Daoy (cell line): ENCODE measurements at regions not wholly inside any gene's neighbourhood (a gene's known extent, or its start where the extent isn't known, plus 50 kb on each side); places are given as distances from the start of the nearest gene placed in this dataset.

ENCODE experiments used
- DNase-seq: peaks from one replicate; pipeline ENCODE4 v3.0.0-alpha.2; 2015; ENCODE audit warnings: low read depth

- DNase-seq, result no peak
These were observed 92.3 kb downstream of the GYPC start for GRCh38 chr2:126748188-126748760.

DNA sequence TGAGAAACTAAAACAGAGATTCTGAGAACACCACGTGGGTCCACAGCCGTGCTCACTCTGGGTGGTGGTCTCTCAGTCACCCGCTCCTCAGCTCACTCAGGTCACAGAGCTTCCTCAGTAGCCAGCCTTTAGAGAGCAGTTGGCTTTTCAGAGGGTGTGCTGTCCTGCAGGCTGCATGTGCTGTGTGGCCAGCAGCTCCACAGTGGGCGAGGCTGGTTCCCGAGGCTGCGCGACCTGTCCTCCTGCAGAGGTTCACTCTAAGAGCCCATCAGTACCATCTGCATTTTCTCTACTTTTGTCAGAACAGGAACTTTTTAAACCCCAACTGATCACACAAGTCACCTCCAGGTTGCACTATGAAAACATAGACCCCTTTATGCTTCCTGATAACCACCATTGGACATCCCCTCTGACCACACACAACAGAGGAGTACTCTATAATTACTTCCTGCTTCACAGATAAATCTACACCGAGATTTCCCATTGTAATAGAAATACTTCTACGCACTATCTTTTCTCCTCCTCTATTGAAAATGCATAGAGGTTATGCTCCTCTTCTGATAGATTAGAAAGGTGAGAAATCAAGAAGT, 93.1 kb downstream of the GYPC start:
- no peak for DNase-seq

DNA sequence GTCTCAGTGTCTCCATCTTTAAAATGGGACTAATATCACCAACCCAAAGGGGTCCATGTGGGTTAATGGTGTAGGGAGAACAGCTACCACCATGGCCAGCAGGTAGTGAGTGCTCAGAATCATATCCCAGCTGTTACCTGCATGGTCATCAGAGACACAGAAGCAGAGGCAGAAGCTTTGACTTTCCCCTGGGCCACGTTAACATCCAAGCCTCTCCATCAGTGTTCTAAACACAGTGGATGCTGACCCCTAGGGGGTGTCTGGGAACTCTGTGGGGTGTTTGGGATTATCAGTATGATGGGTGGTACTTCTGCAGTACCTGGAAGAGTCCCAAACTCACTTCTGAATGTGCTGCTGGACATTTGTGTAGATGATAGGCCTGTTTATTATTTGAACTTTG, 93.6 kb downstream of the GYPC start:
- no peak for DNase-seq

DNA sequence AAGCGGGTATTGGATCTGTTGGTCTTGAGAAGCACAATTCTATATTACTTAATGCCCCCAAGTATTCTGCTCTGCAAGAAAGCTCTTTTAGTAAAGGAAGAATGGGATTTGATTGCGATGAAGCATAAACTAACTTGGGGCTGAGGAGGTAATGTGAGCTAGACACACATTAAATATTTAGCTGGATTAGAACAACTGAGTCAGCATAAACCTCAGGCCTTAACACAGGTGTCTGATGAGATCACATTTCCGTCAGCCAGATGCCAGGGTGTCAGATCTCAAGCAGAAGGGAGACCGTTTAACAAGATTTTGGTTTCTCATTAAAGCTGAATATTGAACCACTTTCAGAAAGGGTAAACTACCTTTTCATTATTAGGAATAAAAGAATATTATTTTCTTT, 94.5 kb downstream of the GYPC start:
- no peak for DNase-seq

GRCh38 chr2:126751477-126751876, 95.5 kb downstream of the GYPC start:
- no peak for DNase-seq

DNA sequence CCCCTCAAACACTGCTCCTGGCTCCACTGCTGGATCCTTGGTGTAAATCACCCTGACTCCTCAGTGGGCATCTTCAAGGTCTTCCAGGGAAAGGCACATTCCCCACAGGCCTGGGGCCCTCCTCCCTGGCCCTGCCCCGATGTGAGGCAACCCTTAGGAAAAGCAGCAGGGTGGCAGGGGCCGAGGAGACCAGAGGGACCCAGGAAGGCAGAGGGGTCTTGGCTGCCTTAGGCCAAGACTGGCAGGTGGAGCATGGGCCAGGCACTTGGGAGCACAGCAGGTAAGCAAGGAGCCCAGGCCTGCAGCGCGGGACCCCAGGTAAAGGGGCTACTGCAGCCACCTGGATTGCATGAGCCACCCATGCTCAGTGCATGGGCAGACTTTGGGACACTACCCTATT, 96.9 kb downstream of the GYPC start:
- DNase-seq, result no peak

GRCh38 chr2:126753501-126754212, 97.7 kb downstream of the GYPC start:
- DNase-seq, result no peak

DNA sequence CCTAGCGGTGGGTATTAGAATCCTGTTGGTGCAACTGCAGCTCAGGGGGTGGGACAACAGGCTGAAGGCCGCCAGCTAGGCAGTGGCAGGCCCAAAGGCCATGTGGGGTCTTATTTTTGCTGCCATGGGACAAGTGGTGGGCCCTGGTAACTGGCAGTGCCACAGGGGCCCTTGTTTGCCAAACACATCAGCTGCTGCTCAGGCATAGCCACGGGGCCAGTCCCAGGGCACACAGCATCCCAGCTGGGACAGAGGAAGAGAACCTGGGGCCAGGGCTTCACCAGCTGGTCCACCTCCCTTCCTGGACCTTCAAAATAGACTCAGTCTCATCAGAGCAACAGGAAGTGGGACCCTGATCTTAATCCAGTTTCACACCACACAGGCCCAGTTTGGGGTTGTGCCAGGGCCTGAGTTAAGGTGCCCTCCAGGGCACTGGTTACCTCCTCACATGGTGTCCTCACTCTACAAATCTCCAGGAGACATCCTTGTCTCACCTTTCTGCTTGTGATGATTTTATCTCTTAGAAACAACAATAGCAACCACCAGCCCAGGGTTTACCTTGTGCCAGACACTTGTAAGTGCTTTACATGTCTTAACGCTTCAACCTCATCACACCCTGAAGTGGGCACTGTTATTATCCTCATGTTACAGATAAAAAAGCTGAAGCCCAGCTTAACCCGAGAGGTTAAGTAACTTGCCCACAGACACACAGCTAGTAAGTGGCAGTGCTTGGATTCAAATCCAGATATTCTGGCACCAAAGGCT, 98.5 kb downstream of the GYPC start:
- DNase-seq, result no peak

DNA sequence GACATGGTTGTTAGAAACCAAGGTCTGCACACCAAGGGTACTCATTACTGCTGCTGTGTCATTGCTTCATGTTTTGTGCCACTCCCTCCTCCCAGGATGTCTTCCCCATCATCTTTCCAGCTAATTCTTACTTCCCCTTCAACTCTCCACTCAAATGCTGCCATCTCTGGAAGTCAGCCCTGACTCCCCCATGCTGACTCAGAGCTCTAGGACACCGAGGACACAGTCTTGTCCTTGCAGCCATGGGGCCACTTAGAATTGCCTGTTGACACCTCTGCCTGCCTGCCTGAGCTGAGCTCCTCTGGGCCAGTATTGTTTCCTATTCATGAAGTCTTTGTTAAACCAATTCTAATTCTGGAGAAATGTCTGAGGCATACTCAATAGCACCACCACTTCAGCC, 100.2 kb downstream of the GYPC start:
- DNase-seq, result no peak

DNA sequence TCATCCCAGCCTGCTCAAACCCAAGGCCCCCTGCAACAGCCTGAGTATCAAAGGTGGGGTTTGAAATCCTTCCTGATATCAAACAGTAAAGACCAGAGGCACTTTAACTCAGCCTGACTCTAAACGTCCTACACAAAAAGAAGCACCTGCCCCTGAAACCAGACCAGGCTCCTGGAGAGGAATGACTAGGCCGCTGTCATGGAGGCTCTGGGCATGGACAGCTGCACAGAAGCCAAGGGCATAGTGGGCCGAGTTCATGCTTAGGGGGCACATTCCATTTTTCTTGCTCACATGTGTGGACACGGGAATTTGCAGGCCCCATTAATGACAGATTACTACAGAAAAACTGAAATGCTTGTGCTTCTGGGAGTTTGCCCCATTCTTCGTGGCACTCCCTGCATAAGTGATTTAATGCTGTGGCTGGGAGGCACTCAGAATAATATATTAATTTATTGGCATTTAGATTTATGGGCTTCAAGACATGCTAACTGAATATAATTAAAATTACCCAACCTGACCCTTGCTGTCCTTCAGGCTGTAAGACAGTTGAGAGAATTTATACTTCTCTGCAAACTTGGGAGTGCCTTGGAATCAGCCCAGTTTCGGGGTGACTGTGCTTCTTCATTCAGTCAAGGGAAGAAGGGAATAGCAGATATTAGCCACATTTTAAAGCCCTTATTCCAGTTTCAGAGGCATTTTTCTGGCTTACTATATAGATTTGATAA, 105.5 kb downstream of the GYPC start:
- no peak for DNase-seq

- DNase-seq, result no peak
These were observed 106.3 kb downstream of the GYPC start for GRCh38 chr2:126761981-126762878.

- DNase-seq, result no peak
These were observed 108.8 kb downstream of the GYPC start for GRCh38 chr2:126764686-126765265.

GRCh38 chr2:126765395-126765794, 109.4 kb downstream of the GYPC start:
- DNase-seq, result no peak

GRCh38 chr2:126766295-126766968, 110.5 kb downstream of the GYPC start:
- DNase-seq, result no peak

DNA sequence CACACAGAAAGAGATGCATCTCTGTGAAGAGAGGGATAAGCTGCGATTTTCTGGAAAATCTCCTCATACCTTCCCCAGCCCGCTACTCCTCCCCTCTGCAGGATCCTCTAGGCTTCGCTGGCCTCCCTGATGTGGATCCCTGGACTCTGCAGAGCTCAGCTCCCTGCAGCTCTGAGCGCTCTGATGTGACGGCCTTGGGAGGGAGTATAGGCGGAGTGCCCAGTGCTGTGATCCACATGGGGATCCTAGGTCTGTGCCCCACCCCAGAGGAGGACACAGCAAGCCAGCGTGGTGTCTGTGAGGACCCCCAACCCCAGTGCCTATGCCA, 111.0 kb downstream of the GYPC start:
- no peak for DNase-seq

DNA sequence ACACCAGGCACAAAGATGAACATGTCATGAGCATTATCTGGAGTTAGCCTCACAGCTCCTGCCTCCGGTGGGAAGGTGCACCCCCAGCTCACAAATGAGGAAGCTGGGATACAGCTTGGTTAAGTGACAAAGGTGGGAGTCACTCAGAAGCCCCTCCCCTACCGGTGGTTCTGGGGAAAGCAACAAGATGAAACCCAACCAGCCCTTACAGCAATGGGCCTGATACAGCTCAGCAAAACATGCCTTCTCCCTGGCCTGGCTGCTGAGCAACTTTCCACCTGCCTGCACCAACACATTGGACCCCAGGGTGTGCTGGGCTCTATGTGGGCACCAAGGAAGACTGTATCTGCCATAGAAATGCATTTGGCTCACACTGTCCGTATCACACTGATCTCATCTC, 113.2 kb downstream of the GYPC start:
- DNase-seq, result no peak

GRCh38 chr2:126770466-126770865, 114.5 kb downstream of the GYPC start:
- no peak for DNase-seq

DNA sequence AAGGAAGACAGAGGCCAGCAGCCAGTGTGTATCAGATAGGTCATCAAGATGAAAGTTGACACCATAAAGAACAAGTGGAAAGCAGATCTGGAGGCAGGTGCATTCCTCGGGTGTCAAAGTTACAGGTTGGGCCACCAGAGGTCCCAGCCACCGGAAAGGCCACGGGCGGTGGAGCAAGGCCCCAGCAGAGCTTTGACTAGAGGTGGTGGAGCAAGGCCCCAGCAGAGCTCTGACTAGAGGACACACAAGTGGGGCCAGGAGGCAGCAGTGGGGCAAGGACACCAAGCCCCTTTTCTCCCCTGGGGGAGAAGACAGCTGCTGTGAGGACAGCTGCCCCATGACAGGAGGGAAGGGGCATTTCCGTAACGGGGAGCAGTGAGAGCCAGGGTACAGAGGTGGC, 115.1 kb downstream of the GYPC start:
- DNase-seq, result no peak

- no peak for DNase-seq
These were observed 115.7 kb downstream of the GYPC start for GRCh38 chr2:126771501-126772195.

DNA sequence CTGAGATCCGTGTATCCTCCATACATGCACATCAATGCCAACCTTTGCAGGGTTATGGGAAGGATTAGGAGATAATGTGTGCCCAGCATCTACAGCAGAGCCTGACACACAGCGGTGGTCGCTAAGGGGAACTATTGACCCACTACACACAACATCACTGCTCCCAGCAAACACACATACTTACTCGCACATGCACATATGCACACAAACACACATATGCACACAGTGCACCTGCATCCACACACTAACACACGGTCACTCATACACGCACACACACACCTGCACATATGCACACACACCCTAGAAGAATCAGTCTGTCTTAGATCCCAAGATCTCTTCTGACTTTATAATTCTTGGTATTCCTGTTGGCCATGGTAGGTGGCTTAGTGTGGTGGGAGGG, 118.3 kb downstream of the GYPC start:
- no peak for DNase-seq
